ENCODE measurements at regions not wholly inside any gene's neighbourhood (a gene's known extent, or its start where the extent isn't known, plus 50 kb on each side); places are given as distances from the start of the nearest gene placed in this dataset.

DNA sequence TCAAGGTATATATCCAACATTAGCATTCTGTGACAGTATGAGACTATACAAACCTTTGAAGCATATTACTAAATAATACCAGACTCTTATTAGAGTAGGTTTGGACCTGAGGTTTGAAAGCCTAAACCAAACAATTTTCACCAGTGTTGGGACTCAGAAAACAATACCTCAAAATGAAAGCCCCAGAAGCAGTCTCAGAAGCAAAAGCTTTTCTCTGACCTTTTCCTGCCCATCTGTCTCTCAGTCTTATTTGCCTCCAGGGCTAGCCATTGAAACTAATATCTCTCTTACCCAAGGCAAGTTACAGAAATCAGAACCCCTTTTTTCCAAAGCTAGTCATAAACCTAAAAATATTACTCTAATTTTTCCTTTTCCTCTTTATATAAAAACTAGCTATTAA, 163.3 kb downstream of the PTCHD1 start:
- Histone ChIP-seq H3K27ac (no peak overlapping the region), H3K27me3 (no peaks in the 10 kb centered on the region), H3K36me3 (no peaks in the 10 kb centered on the region), H3K4me1 (no peaks in the 10 kb centered on the region), H3K4me3 (no peak overlapping the region), H3K9me3 (peaks cover 0 to 5% (median 0%) of the 10 kb centered on the region in 12 donors)
- ATAC-seq (no peak), DNase-seq (no peak)
- TF ChIP-seq, protein P1, sequence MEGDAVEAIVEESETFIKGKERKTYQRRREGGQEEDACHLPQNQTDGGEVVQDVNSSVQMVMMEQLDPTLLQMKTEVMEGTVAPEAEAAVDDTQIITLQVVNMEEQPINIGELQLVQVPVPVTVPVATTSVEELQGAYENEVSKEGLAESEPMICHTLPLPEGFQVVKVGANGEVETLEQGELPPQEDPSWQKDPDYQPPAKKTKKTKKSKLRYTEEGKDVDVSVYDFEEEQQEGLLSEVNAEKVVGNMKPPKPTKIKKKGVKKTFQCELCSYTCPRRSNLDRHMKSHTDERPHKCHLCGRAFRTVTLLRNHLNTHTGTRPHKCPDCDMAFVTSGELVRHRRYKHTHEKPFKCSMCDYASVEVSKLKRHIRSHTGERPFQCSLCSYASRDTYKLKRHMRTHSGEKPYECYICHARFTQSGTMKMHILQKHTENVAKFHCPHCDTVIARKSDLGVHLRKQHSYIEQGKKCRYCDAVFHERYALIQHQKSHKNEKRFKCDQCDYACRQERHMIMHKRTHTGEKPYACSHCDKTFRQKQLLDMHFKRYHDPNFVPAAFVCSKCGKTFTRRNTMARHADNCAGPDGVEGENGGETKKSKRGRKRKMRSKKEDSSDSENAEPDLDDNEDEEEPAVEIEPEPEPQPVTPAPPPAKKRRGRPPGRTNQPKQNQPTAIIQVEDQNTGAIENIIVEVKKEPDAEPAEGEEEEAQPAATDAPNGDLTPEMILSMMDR (IDR thresholded peaks at IDR 0.05) = no peak
- TF ChIP-seq POLR2A (IDR thresholded peaks at IDR 0.05) = no peak
- intact Hi-C loops (cut with DNase I) = no loop called here

- Histone ChIP-seq H3K27me3 (peaks cover 0 to 2% (median 0%) of the 10 kb centered on the region in 9 donors), H3K27ac (no peak overlapping the region), H3K4me3 (no peak overlapping the region), H3K4me1 (no peaks in the 10 kb centered on the region), H3K9me3 (no peaks in the 10 kb centered on the region), H3K36me3 (no peaks in the 10 kb centered on the region)
- ATAC-seq (no peak), DNase-seq (no peak)
- 71 to 87% (median 81%) methylated on average over 4 of the region's 4 CpGs for WGBS, 4 donors
- no peak for TF ChIP-seq POLR2A (IDR thresholded peaks at IDR 0.05)
- TF ChIP-seq, protein P1 (IDR thresholded peaks at IDR 0.05) = no peak
- intact Hi-C loops (cut with DNase I) = no loop called here
These were observed 165.3 kb upstream of the PRDX4 start for GRCh38 chrX:23501974-23502373.

DNA sequence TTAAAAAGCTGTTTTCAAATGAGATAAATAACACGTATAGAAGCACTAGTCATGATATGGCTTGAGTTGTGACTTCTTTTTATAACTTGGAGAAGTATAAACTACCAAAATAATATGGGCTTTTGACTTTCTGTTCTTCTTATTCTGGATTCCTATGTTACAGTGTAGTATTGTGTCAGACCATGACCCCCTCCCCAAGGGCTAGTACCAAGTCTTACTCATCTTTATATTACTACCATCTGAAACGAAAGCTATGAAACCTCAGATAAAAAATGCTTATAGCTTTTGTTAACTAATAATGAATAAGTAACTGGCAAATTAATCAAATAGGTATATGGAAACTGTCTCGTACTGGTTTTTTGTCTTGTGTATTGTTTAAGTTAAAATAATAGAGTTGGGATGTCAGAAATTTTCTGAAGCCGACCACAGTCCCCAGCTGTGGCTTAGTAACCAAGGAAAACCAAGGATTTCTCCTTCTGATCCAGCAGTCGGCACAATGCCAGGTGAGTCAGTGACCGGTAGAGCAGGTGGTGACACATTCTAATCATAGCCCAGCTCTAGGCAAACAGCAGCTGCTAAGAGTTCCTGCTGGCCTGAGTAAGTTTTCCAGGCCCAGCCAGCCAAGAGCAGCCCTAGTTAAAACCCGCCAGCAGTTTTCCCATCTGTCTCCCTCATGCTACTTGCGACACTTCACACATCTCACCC, 163.3 kb upstream of the PRDX4 start:
- H3K27me3 ChIP-seq = peaks cover 0 to 7% (median 0%) of the 10 kb centered on the region in 9 donors
- ATAC-seq (peak; percentile 86 to 98 (median 94)), DNase-seq (peak; percentile 47 to 83 (median 71))
- intact Hi-C loops (cut with DNase I) = no loop called here
- 30 to 49% (median 40%) methylated on average over 7 to 8 of the region's 8 CpGs for WGBS, 4 donors
- H3K27ac ChIP-seq = peak overlapping the region in 1 of 12 donors; percentile 52
- no peaks in the 10 kb centered on the region for H3K36me3 ChIP-seq
- no peaks in the 10 kb centered on the region for H3K9me3 ChIP-seq
- no peak overlapping the region for H3K4me3 ChIP-seq
- no peaks in the 10 kb centered on the region for H3K4me1 ChIP-seq
- TF ChIP-seq, protein P1 (IDR thresholded peaks at IDR 0.05) = no peak
- TF ChIP-seq POLR2A (IDR thresholded peaks at IDR 0.05) = no peak

DNA sequence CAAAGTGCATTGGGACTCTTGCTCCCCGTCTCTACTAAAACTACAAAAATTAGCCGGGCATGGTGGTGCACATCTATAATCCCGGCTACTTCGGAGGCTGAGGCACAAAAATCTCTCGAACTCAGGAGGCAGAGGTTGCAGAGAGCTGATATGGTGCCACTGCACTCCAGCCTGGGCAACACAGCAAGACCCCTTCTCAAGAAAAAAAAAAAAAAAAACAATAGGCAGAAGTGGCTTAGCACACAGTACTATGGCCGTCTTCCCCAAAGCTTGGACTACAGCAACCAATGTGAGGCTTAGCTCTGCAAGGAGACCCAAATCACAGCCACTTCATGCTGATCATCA, 162.8 kb upstream of the PRDX4 start:
- DNase-seq (no peak), ATAC-seq (no peak)
- no peak for TF ChIP-seq POLR2A (IDR thresholded peaks at IDR 0.05)
- TF ChIP-seq, protein P1 (IDR thresholded peaks at IDR 0.05) = no peak
- Histone ChIP-seq H3K27me3 (peaks cover 0 to 7% (median 0%) of the 10 kb centered on the region in 9 donors), H3K27ac (peak overlapping the region in 1 of 12 donors; percentile 52), H3K4me1 (no peaks in the 10 kb centered on the region), H3K9me3 (peaks cover 0 to 4% (median 0%) of the 10 kb centered on the region in 12 donors), H3K36me3 (no peaks in the 10 kb centered on the region), H3K4me3 (no peak overlapping the region)
- 76 to 78% (median 77%) methylated on average over 6 of the region's 6 CpGs for WGBS, 4 donors
- intact Hi-C loops (cut with DNase I) = no loop called here
